Prostate gland (tissue), 2 donors: ENCODE measurements at regions not wholly inside any gene's neighbourhood (a gene's known extent, or its start where the extent isn't known, plus 50 kb on each side); places are given as distances from the start of the nearest gene placed in this dataset.
A peak's percentile ranks its signal among the peaks of the same experiment; 100 is the strongest.

Experiments used
- DNase-seq: peaks from one replicate; pipeline ENCODE4 v3.0.0-alpha.2; 2019; ENCODE audit warnings: low spot score
- H3K27ac ChIP-seq, 2 donors: fragments of 200-600 bp; sonication (generic); 2 replicates each; pipeline ENCODE4 v1.5.1; 2017 to 2019
- H3K27me3 ChIP-seq: fragments of 200-600 bp; sonication (generic); replicated peaks from 2 replicates; pipeline ENCODE4 v1.5.1; 2019; ENCODE audit not compliant: insufficient read depth
- H3K36me3 ChIP-seq, 2 donors: fragments of 200-600 bp; sonication (generic); 1 replicate in 1 of 2; 2 replicates in 1 of 2; pipeline versions ENCODE4 v1.5.1 to v1.8.1; 2017 to 2019
- H3K4me1 ChIP-seq: fragments of 200-600 bp; sonication (generic); replicated peaks from 2 replicates; pipeline ENCODE4 v1.5.1; 2019
- H3K4me3 ChIP-seq, 2 donors: fragments of 200-600 bp; sonication (generic); 2 replicates each; pipeline ENCODE4 v1.5.1; 2017 to 2019
- H3K9me3 ChIP-seq: fragments of 200-600 bp; sonication (generic); 2 replicates; pipeline ENCODE4 v1.5.1; 2017
- POLR2A ChIP-seq: fragments of 450-650 bp; IDR thresholded peaks from one replicate; pipeline ENCODE4 v1.6.1; 2016; ENCODE audit warnings: antibody characterized with exemption, mild to moderate bottlenecking
- POLR2AphosphoS5 ChIP-seq: sonication (generic); formaldehyde crosslinking; IDR thresholded peaks from one replicate; pipeline ENCODE4 v1.6.1; 2017; ENCODE audit warnings: antibody characterized with exemption
- WGBS: methylation state at CpG from one replicate; pipeline ENCODE4 v1.1.5; 2018; 5-methylcytosine and 5-hydroxymethylcytosine counted together
- intact Hi-C: fragments of 100-400 bp; cut with DNase I; formaldehyde crosslinking; loops from one replicate; pipeline ENCODE4 v1.14.2; 2022
- TF ChIP-seq, protein P1 (sequence below), 4 experiments: fragments of 200-600 bp in 2 of 4; fragments of 450-650 bp in 2 of 4; sonication (generic) in 2 of 4; IDR thresholded peaks; 1 replicate in 3 of 4; 2 replicates in 1 of 4; pipeline ENCODE4 v1.5.1; 2016 to 2019; ENCODE audit warnings: antibody characterized with exemption in 4 of 4, mild to moderate bottlenecking in 2 of 4, moderate library complexity in 2 of 4

DNA sequence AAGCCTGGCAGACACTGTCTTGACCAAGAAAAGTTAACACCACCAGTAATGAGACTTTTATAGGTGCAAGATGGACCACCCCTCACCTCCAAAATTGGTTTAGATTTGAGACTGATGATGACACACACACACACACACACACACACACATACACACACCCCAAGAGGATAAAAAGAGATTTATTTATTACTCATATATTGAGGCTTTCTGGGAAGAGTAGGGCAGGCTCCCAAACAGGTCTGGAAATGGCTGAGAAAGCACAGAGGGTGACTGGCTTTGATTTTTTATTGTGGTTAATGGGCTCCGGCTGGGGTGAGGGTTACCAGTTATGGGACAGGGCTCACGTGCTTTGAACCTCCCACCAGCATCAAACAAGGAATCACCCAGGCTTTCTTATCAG, 54.2 kb upstream of the ADAM23 start:
- no peaks in the 10 kb centered on the region for H3K27me3 ChIP-seq
- DNase-seq, result no peak
- 23% methylated on average over 2 of the region's 2 CpGs for WGBS
- H3K4me1 ChIP-seq, result no peaks in the 10 kb centered on the region
- no peak overlapping the region for H3K27ac ChIP-seq
- no peaks in the 10 kb centered on the region for H3K9me3 ChIP-seq
- H3K4me3 ChIP-seq, result no peak overlapping the region
- H3K36me3 ChIP-seq, result no peaks in the 10 kb centered on the region
- TF ChIP-seq POLR2AphosphoS5 (no peak), POLR2A (no peak)
- TF ChIP-seq, protein P1, sequence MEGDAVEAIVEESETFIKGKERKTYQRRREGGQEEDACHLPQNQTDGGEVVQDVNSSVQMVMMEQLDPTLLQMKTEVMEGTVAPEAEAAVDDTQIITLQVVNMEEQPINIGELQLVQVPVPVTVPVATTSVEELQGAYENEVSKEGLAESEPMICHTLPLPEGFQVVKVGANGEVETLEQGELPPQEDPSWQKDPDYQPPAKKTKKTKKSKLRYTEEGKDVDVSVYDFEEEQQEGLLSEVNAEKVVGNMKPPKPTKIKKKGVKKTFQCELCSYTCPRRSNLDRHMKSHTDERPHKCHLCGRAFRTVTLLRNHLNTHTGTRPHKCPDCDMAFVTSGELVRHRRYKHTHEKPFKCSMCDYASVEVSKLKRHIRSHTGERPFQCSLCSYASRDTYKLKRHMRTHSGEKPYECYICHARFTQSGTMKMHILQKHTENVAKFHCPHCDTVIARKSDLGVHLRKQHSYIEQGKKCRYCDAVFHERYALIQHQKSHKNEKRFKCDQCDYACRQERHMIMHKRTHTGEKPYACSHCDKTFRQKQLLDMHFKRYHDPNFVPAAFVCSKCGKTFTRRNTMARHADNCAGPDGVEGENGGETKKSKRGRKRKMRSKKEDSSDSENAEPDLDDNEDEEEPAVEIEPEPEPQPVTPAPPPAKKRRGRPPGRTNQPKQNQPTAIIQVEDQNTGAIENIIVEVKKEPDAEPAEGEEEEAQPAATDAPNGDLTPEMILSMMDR (IDR thresholded peaks at IDR 0.05), result no peak
- intact Hi-C loops, result no loop called here

DNA sequence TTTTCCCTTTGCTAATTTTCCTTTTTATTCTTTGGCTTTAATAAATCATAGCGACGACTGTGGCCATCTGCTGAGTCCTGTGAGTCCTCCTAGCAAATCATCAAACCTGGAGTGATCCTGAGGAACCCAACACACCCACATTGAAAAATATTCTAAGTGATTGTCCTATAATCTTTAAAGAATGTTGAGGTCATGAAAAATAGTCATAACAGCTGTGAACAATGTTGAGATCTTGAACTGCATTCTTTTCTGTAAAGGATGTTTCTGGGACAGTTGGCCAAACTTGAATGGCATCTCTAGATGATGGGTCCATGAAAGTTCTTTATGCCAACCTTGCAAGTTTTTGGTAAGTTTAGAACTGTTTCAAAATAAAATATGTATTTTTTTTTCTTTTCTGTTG, 53.2 kb upstream of the ADAM23 start:
- Histone ChIP-seq H3K9me3 (no peaks in the 10 kb centered on the region), H3K4me3 (no peak overlapping the region), H3K27me3 (no peaks in the 10 kb centered on the region), H3K27ac (no peak overlapping the region), H3K36me3 (no peaks in the 10 kb centered on the region), H3K4me1 (no peaks in the 10 kb centered on the region)
- intact Hi-C loops, result no loop called here
- no peak for DNase-seq
- TF ChIP-seq, protein P1 (IDR thresholded peaks at IDR 0.05), result no peak
- TF ChIP-seq POLR2AphosphoS5 (no peak), POLR2A (no peak)
- 85% methylated on average over 2 of the region's 2 CpGs for WGBS

DNA sequence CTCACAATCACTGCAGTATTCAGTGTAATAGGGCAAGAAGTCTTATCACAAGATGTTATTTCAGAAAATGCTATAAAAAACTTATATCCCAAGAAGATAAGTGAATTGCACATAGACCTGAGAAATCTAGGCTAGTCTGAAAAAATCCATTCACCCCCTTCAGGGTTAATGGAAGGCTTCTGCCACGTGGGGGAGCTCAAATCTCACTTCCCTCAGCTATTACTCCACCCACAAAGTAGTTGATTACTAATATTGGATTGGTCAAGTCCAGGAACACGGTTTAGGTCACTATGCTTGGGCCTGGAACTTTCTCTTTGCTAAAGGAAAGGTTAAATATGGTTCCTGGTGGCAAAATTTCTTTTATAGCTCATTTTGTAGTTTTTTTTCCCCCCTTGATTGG, 51.2 kb upstream of the ADAM23 start:
- no peak for DNase-seq
- no peaks in the 10 kb centered on the region for H3K4me1 ChIP-seq
- no peaks in the 10 kb centered on the region for H3K9me3 ChIP-seq
- no peak overlapping the region for H3K27ac ChIP-seq
- H3K36me3 ChIP-seq, result no peaks in the 10 kb centered on the region
- 21% methylated on average over 2 of the region's 2 CpGs for WGBS
- no peak overlapping the region for H3K4me3 ChIP-seq
- intact Hi-C loops, result no loop called here
- no peaks in the 10 kb centered on the region for H3K27me3 ChIP-seq
- TF ChIP-seq, protein P1 (IDR thresholded peaks at IDR 0.05), result peak in 2 of 4 experiments; percentile 15 to 28
- TF ChIP-seq POLR2A, result no peak
